Left ventricle myocardium inferior (tissue), 1 donor: ENCODE measurements at regions not wholly inside any gene's neighbourhood (a gene's known extent, or its start where the extent isn't known, plus 50 kb on each side); places are given as distances from the start of the nearest gene placed in this dataset.

Source experiments
- DNase-seq: peaks from one replicate; pipeline ENCODE4 v3.0.0-alpha.2; 2020
- H3K27ac ChIP-seq: fragments of 200-600 bp; replicated peaks from 2 replicates; pipeline ENCODE4 v1.8.0; 2021
- H3K27me3 ChIP-seq: fragments of 200-600 bp; 2 replicates; pipeline ENCODE4 v1.8.0; 2021; ENCODE audit warnings: low read depth
- H3K36me3 ChIP-seq: fragments of 200-600 bp; 2 replicates; pipeline ENCODE4 v1.8.0; 2021
- H3K4me1 ChIP-seq: fragments of 200-600 bp; 2 replicates; pipeline ENCODE4 v1.8.0; 2021
- H3K4me3 ChIP-seq: fragments of 200-600 bp; 2 replicates; pipeline ENCODE4 v1.8.0; 2021; ENCODE audit warnings: mild to moderate bottlenecking, moderate library complexity
- H3K9me3 ChIP-seq: fragments of 200-600 bp; replicated peaks from 2 replicates; pipeline ENCODE4 v1.8.0; 2021
- CTCF ChIP-seq: fragments of 200-600 bp; IDR thresholded peaks from 2 replicates; pipeline ENCODE4 v1.8.0; 2021; ENCODE audit warnings: antibody characterized with exemption, mild to moderate bottlenecking, borderline replicate concordance
- intact Hi-C: fragments of 100-400 bp; cut with micrococcal nuclease; formaldehyde crosslinking; loops from one replicate; pipeline ENCODE4 v1.11.0; 2022
- donor health status: DM: no; HTN: yes; CAD: no; lungs with severe emphysema.

- no peak for TF ChIP-seq CTCF
- no peak for DNase-seq
- Histone ChIP-seq H3K36me3 (no peaks in the 10 kb centered on the region), H3K27ac (no peak overlapping the region), H3K4me1 (no peaks in the 10 kb centered on the region), H3K27me3 (peaks cover 53% of the 10 kb centered on the region), H3K4me3 (no peak overlapping the region), H3K9me3 (no peaks in the 10 kb centered on the region)
- intact Hi-C loops: no loop called here
Observed at GRCh38 chr10:130368761-130369560, 232.8 kb downstream of the GLRX3 start.

- no peak overlapping the region for H3K27ac ChIP-seq
- TF ChIP-seq CTCF: no peak
- H3K9me3 ChIP-seq: no peaks in the 10 kb centered on the region
- no peaks in the 10 kb centered on the region for H3K4me1 ChIP-seq
- H3K27me3 ChIP-seq: peaks cover 48% of the 10 kb centered on the region
- intact Hi-C loops: no loop called here
- H3K36me3 ChIP-seq: no peaks in the 10 kb centered on the region
- H3K4me3 ChIP-seq: no peak overlapping the region
- no peak for DNase-seq
Observed at GRCh38 chr10:130369645-130370381, 233.6 kb downstream of the GLRX3 start.

GRCh38 chr10:130370721-130371120, 234.5 kb downstream of the GLRX3 start:
- Histone ChIP-seq H3K9me3 (peaks cover 9% of the 10 kb centered on the region), H3K27ac (no peak overlapping the region), H3K36me3 (no peaks in the 10 kb centered on the region), H3K4me1 (no peaks in the 10 kb centered on the region), H3K27me3 (peaks cover 48% of the 10 kb centered on the region), H3K4me3 (no peak overlapping the region)
- intact Hi-C loops: no loop called here
- no peak for DNase-seq
- TF ChIP-seq CTCF: no peak

- peaks cover 48% of the 10 kb centered on the region for H3K27me3 ChIP-seq
- DNase-seq: no peak
- no peak overlapping the region for H3K27ac ChIP-seq
- peaks cover 13% of the 10 kb centered on the region for H3K9me3 ChIP-seq
- H3K4me1 ChIP-seq: no peaks in the 10 kb centered on the region
- no peak for TF ChIP-seq CTCF
- H3K4me3 ChIP-seq: no peak overlapping the region
- intact Hi-C loops: no loop called here
- H3K36me3 ChIP-seq: no peaks in the 10 kb centered on the region
Observed at GRCh38 chr10:130371156-130371555, 235.0 kb downstream of the GLRX3 start.

- DNase-seq: no peak
- H3K4me1 ChIP-seq: no peaks in the 10 kb centered on the region
- no peak for TF ChIP-seq CTCF
- H3K27me3 ChIP-seq: peaks cover 53% of the 10 kb centered on the region
- peaks cover 16% of the 10 kb centered on the region for H3K9me3 ChIP-seq
- no peaks in the 10 kb centered on the region for H3K36me3 ChIP-seq
- H3K27ac ChIP-seq: no peak overlapping the region
- intact Hi-C loops: no loop called here
- no peak overlapping the region for H3K4me3 ChIP-seq
Observed at GRCh38 chr10:130371666-130372065, 235.5 kb downstream of the GLRX3 start.
